Thyroid gland (tissue), 4 donors: ENCODE measurements at regions not wholly inside any gene's neighbourhood (a gene's known extent, or its start where the extent isn't known, plus 50 kb on each side); places are given as distances from the start of the nearest gene placed in this dataset.

Experiments used
- POLR2A ChIP-seq, 2 donors: fragments of 450-650 bp; IDR thresholded peaks; one replicate each; pipeline ENCODE4 v1.6.1; 2017; ENCODE audit warnings: antibody characterized with exemption in 2 of 2, mild to moderate bottlenecking in 2 of 2, moderate library complexity in 1 of 2
- TF ChIP-seq, protein P1 (sequence below), 6 experiments: fragments of 200-600 bp in 3 of 6; fragments of 450-650 bp in 3 of 6; sonication (generic) in 3 of 6; IDR thresholded peaks; one replicate each; pipeline ENCODE4 v1.5.1; 2016 to 2019; ENCODE audit warnings: antibody characterized with exemption in 6 of 6, mild to moderate bottlenecking in 2 of 6, inconsistent platforms in 1 of 6, moderate library complexity in 1 of 6

DNA sequence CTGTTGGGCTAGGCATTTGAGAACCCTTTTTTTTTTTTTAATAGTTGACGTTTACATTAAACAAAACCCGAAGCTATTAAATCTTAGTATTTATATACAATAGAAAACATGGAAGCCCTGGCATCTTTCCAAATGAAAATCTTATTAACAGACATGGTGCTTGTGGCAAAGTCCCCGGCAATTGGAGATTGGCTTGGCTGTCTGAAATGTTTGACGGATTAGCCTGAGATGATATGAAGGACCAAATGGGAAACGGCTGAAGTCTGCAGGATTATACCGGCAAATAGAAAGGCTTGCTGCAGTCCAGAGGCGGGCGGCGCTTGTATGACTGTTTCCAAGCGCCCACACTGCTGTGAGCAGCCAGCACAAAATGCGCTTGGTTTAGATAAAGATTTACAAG, 105.6 kb downstream of the BUB3 start:
- TF ChIP-seq POLR2A (IDR thresholded peaks at IDR 0.05): no peak
- TF ChIP-seq, protein P1, sequence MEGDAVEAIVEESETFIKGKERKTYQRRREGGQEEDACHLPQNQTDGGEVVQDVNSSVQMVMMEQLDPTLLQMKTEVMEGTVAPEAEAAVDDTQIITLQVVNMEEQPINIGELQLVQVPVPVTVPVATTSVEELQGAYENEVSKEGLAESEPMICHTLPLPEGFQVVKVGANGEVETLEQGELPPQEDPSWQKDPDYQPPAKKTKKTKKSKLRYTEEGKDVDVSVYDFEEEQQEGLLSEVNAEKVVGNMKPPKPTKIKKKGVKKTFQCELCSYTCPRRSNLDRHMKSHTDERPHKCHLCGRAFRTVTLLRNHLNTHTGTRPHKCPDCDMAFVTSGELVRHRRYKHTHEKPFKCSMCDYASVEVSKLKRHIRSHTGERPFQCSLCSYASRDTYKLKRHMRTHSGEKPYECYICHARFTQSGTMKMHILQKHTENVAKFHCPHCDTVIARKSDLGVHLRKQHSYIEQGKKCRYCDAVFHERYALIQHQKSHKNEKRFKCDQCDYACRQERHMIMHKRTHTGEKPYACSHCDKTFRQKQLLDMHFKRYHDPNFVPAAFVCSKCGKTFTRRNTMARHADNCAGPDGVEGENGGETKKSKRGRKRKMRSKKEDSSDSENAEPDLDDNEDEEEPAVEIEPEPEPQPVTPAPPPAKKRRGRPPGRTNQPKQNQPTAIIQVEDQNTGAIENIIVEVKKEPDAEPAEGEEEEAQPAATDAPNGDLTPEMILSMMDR (IDR thresholded peaks at IDR 0.05): no peak
